Calu3 (cell line): ENCODE measurements at regions not wholly inside any gene's neighbourhood (a gene's known extent, or its start where the extent isn't known, plus 50 kb on each side); places are given as distances from the start of the nearest gene placed in this dataset.

Experiments used
- BruUV-seq: library from RNA; stranded (reverse); fragments of 400-500 nt; replicated peaks from 2 replicates; lab custom pipeline; 2021; lab: Mats Ljungman, UMichigan
- CTCF ChIA-PET: fragments of 300-600 bp; sonication (Branson Sonifier 250); formaldehyde crosslinking; loops from one replicate; lab custom pipeline; 2022; ENCODE audit warnings: antibody characterized with exemption; lab: Charles Lee
- DNase-seq: peaks from one replicate; pipeline ENCODE4 v3.0.0; 2022
- H3K27ac Mint-ChIP-seq: one replicate; pipeline ENCODE4 v1.8.0; 2022; ENCODE audit warnings: mixed read lengths; ENCODE audit not compliant: unreplicated experiment
- H3K27me3 Mint-ChIP-seq: one replicate; pipeline ENCODE4 v1.8.0; 2022; ENCODE audit warnings: mixed read lengths; ENCODE audit not compliant: unreplicated experiment
- H3K36me3 Mint-ChIP-seq: one replicate; pipeline ENCODE4 v1.8.0; 2022; ENCODE audit warnings: mild to moderate bottlenecking, moderate library complexity, mixed read lengths; ENCODE audit not compliant: insufficient read depth, unreplicated experiment
- H3K4me1 Mint-ChIP-seq: one replicate; pipeline ENCODE4 v1.8.0; 2022; ENCODE audit warnings: mild to moderate bottlenecking, low read depth, mixed read lengths; ENCODE audit not compliant: unreplicated experiment
- H3K4me3 Mint-ChIP-seq: one replicate; pipeline ENCODE4 v1.8.0; 2022; ENCODE audit warnings: mild to moderate bottlenecking, low read depth, moderate library complexity, mixed read lengths; ENCODE audit not compliant: unreplicated experiment
- H3K9me3 Mint-ChIP-seq: one replicate; pipeline ENCODE4 v1.8.0; 2022; ENCODE audit warnings: low read depth, mixed read lengths; ENCODE audit not compliant: unreplicated experiment
- CTCF ChIP-seq: fragments of 200-600 bp; IDR thresholded peaks from one replicate; pipeline ENCODE4 v1.8.0; 2022; ENCODE audit warnings: antibody characterized with exemption; ENCODE audit not compliant: unreplicated experiment
- intact Hi-C: fragments of 100-400 bp; cut with micrococcal nuclease; formaldehyde crosslinking; loops from one replicate; pipeline ENCODE4 v1.10.0; 2022; ENCODE audit not compliant: unreplicated experiment

GRCh38 chr12:93078059-93078458, 149.0 kb upstream of the EEA1 start:
- Mint-ChIP-seq H3K27ac (no peak overlapping the region), H3K9me3 (peaks cover 6% of the 10 kb centered on the region), H3K4me1 (peaks cover 22% of the 10 kb centered on the region), H3K4me3 (no peak overlapping the region), H3K36me3 (no peaks in the 10 kb centered on the region), H3K27me3 (no peaks in the 10 kb centered on the region)
- CTCF ChIA-PET: interaction anchor here (0.7 kb wide), 1 partner anchor 507 kb away, joined by 4 read pairs; no protein-coding TSS in a partner anchor
- BruUV-seq: no TSS peak
- intact Hi-C loops: no loop called here
- no peak for DNase-seq
- TF ChIP-seq CTCF: no peak

GRCh38 chr12:93078577-93078976, 149.5 kb upstream of the EEA1 start:
- peaks cover 6% of the 10 kb centered on the region for H3K9me3 Mint-ChIP-seq
- CTCF ChIA-PET: no interaction called here
- H3K27me3 Mint-ChIP-seq: no peaks in the 10 kb centered on the region
- intact Hi-C loops: no loop called here
- H3K27ac Mint-ChIP-seq: no peak overlapping the region
- peaks cover 22% of the 10 kb centered on the region for H3K4me1 Mint-ChIP-seq
- no peak overlapping the region for H3K4me3 Mint-ChIP-seq
- H3K36me3 Mint-ChIP-seq: no peaks in the 10 kb centered on the region
- DNase-seq: no peak
- TF ChIP-seq CTCF: no peak
- BruUV-seq: no TSS peak

- CTCF ChIA-PET: no interaction called here
Measured at GRCh38 chr12:93079271-93079670, 150.2 kb upstream of the EEA1 start.

GRCh38 chr12:93079976-93080375, 150.9 kb upstream of the EEA1 start:
- Mint-ChIP-seq H3K9me3 (peaks cover 6% of the 10 kb centered on the region), H3K27ac (no peak overlapping the region), H3K4me3 (no peak overlapping the region), H3K36me3 (no peaks in the 10 kb centered on the region), H3K27me3 (no peaks in the 10 kb centered on the region), H3K4me1 (peaks cover 23% of the 10 kb centered on the region)
- BruUV-seq: no TSS peak
- DNase-seq: no peak
- intact Hi-C loops: no loop called here
- CTCF ChIA-PET: no interaction called here
- no peak for TF ChIP-seq CTCF

More at GRCh38 chr12:93079271-93079670, 150.2 kb upstream of the EEA1 start:
- DNase-seq: no peak
- intact Hi-C loops: no loop called here
- Mint-ChIP-seq H3K27me3 (no peaks in the 10 kb centered on the region), H3K4me1 (peaks cover 22% of the 10 kb centered on the region), H3K36me3 (no peaks in the 10 kb centered on the region), H3K4me3 (no peak overlapping the region), H3K27ac (no peak overlapping the region), H3K9me3 (peaks cover 6% of the 10 kb centered on the region)
- BruUV-seq: no TSS peak
- no peak for TF ChIP-seq CTCF
